ENCODE measurements at regions not wholly inside any gene's neighbourhood (a gene's known extent, or its start where the extent isn't known, plus 50 kb on each side); places are given as distances from the start of the nearest gene placed in this dataset.

DNA sequence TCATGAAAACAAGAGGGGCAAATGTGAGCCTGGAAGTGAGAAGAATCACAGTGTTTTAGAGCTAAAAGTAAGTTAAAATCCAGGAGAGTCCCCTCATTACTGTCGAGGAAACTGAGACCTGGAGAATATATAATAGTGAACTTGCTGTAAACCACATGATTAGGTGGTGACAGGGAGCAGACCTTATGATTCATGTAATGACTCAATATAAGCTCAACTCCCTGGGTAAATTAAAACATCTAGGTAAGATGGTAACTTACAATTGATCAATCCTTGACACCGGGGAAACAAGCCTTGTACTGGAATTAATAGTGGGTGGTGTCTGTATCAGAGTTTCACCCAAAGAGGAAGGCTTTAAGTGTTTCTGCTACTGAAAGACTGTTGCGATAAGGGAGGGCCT lies 269.3 kb downstream of the SNAPC1 start:
- TF ChIP-seq, protein P1, sequence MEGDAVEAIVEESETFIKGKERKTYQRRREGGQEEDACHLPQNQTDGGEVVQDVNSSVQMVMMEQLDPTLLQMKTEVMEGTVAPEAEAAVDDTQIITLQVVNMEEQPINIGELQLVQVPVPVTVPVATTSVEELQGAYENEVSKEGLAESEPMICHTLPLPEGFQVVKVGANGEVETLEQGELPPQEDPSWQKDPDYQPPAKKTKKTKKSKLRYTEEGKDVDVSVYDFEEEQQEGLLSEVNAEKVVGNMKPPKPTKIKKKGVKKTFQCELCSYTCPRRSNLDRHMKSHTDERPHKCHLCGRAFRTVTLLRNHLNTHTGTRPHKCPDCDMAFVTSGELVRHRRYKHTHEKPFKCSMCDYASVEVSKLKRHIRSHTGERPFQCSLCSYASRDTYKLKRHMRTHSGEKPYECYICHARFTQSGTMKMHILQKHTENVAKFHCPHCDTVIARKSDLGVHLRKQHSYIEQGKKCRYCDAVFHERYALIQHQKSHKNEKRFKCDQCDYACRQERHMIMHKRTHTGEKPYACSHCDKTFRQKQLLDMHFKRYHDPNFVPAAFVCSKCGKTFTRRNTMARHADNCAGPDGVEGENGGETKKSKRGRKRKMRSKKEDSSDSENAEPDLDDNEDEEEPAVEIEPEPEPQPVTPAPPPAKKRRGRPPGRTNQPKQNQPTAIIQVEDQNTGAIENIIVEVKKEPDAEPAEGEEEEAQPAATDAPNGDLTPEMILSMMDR (IDR thresholded peaks at IDR 0.05), result no peak
- no peak for TF ChIP-seq POLR2A (IDR thresholded peaks at IDR 0.05)

Measured in body of pancreas (tissue), 4 donors.